B cell (primary cell): ENCODE measurements at regions not wholly inside any gene's neighbourhood (a gene's known extent, or its start where the extent isn't known, plus 50 kb on each side); places are given as distances from the start of the nearest gene placed in this dataset.

Experiments
- ATAC-seq: fragments of 200-7000 bp; cut with Tn5 transposase; one replicate; pipeline ENCODE4 v1.10.0; 2021; ENCODE audit warnings: low read depth, mild to moderate bottlenecking, moderate number of reproducible peaks, moderate library complexity
- CTCF ChIA-PET: fragments of 350-600 bp; sonication (Branson Sonifier 250); formaldehyde crosslinking; loops from one replicate; lab custom pipeline; 2021; ENCODE audit warnings: antibody characterized with exemption, inconsistent platforms; lab: Charles Lee
- POLR2A ChIA-PET: fragments of 350-600 bp; sonication (Branson Sonifier 250); formaldehyde crosslinking; loops from one replicate; lab custom pipeline; 2021; ENCODE audit warnings: antibody characterized with exemption; lab: Charles Lee
- DNase-seq: peaks from one replicate; pipeline ENCODE4 v3.0.0; 2013
- H2AFZ ChIP-seq: 2 replicates; pipeline ENCODE4 v1.6.1; 2012; ENCODE audit warnings: mild to moderate bottlenecking, low read depth, low read length; ENCODE audit not compliant: insufficient read depth, poor library complexity, severe bottlenecking
- H3K27ac ChIP-seq, 2 donors: 1 replicate in 1 of 2; 2 replicates in 1 of 2; pipeline ENCODE4 v1.5.1; 2012 to 2013; ENCODE audit warnings: low read length in 2 of 2, mild to moderate bottlenecking in 2 of 2, moderate library complexity in 1 of 2
- H3K27me3 ChIP-seq, 4 experiments: fragments of 200-600 bp in 1 of 4; sonication (generic) in 1 of 4; replicated peaks in 1 of 4; 1 replicate in 2 of 4; 2 replicates in 2 of 4; pipeline versions ENCODE4 v1.6.1 to v1.7.0; 2013 to 2016; ENCODE audit warnings: low read length in 3 of 4, mild to moderate bottlenecking in 2 of 4, mixed read lengths in 1 of 4, moderate library complexity in 1 of 4; ENCODE audit not compliant: insufficient read depth in 4 of 4, control insufficient read depth in 3 of 4; ENCODE audit errors: control extremely low read depth in 1 of 4
- H3K36me3 ChIP-seq, 2 experiments: replicated peaks in 1 of 2; 1 replicate in 1 of 2; 2 replicates in 1 of 2; pipeline versions ENCODE4 v1.6.1 to v1.7.1; 2013; ENCODE audit warnings: low read length in 1 of 2; ENCODE audit not compliant: insufficient read depth in 2 of 2, control insufficient read depth in 1 of 2; ENCODE audit errors: control extremely low read depth in 1 of 2, extremely low read depth in 1 of 2
- H3K4me1 ChIP-seq, 2 donors: fragments of 200-600 bp in 1 of 2; sonication (generic) in 1 of 2; 1 replicate in 1 of 2; 2 replicates in 1 of 2; pipeline versions ENCODE4 v1.5.1 to v1.6.1; 2013 to 2017; ENCODE audit warnings: low read length in 2 of 2; ENCODE audit not compliant: control insufficient read depth in 2 of 2, insufficient read depth in 2 of 2
- H3K4me2 ChIP-seq: replicated peaks from 2 replicates; pipeline ENCODE3; 2012; ENCODE audit warnings: mild to moderate bottlenecking, low read depth, low read length; ENCODE audit not compliant: poor library complexity, severe bottlenecking
- H3K4me3 ChIP-seq, 5 experiments: fragments of 200-600 bp in 1 of 5; sonication (generic) in 1 of 5; 1 replicate in 3 of 5; 2 replicates in 2 of 5; pipeline versions ENCODE4 v1.5.1 to v1.7.0; 2011 to 2016; ENCODE audit warnings: low read length in 4 of 5, mild to moderate bottlenecking in 4 of 5, low read depth in 2 of 5, control low read depth in 1 of 5, moderate library complexity in 1 of 5; ENCODE audit not compliant: insufficient read depth in 1 of 5; ENCODE audit errors: control extremely low read depth in 1 of 5, extremely low read depth in 1 of 5
- H3K79me2 ChIP-seq: fragments of 200-600 bp; sonication (generic); one replicate; pipeline ENCODE4 v1.6.0; 2016; ENCODE audit warnings: low read length; ENCODE audit not compliant: control insufficient read depth, insufficient read depth
- H3K9ac ChIP-seq: fragments of 200-600 bp; sonication (generic); 2 replicates; pipeline ENCODE4 v1.6.1; 2017; ENCODE audit warnings: mild to moderate bottlenecking, low read length, moderate library complexity
- H3K9me3 ChIP-seq, 3 donors: one replicate each; pipeline versions ENCODE4 v1.6.1 to v1.7.1; 2013; ENCODE audit warnings: low read length in 2 of 3; ENCODE audit not compliant: control insufficient read depth in 2 of 3, insufficient read depth in 1 of 3; ENCODE audit errors: control extremely low read depth in 1 of 3
- H4K20me1 ChIP-seq: 2 replicates; pipeline ENCODE4 v1.6.0; 2012; ENCODE audit warnings: mild to moderate bottlenecking, low read length; ENCODE audit not compliant: insufficient read depth, control insufficient read depth, poor library complexity, severe bottlenecking
- H3K27ac Mint-ChIP-seq: one replicate; pipeline ENCODE4 v1.8.0; 2021; ENCODE audit warnings: mixed read lengths
- H3K27me3 Mint-ChIP-seq: one replicate; pipeline ENCODE4 v1.8.0; 2021; ENCODE audit warnings: mixed read lengths
- H3K4me1 Mint-ChIP-seq: one replicate; pipeline ENCODE4 v1.8.0; 2021; ENCODE audit warnings: mixed read lengths
- H3K4me3 Mint-ChIP-seq: one replicate; pipeline ENCODE4 v1.8.0; 2021; ENCODE audit warnings: mixed read lengths
- H3K9me3 Mint-ChIP-seq: one replicate; pipeline ENCODE4 v1.8.0; 2022; ENCODE audit warnings: mixed read lengths; ENCODE audit not compliant: insufficient read depth
- CTCF ChIP-seq: fragments of 200-600 bp; IDR thresholded peaks from one replicate; pipeline ENCODE4 v1.8.0; 2022; ENCODE audit warnings: antibody characterized with exemption, mild to moderate bottlenecking
- EZH2 ChIP-seq: IDR thresholded peaks from 2 replicates; pipeline ENCODE4 v1.6.1; 2012; ENCODE audit warnings: borderline replicate concordance, low read depth, mild to moderate bottlenecking, moderate library complexity, low read length; ENCODE audit not compliant: insufficient read depth, poor library complexity, severe bottlenecking
- WGBS: methylation state at CpG from one replicate; pipeline ENCODE4 v1.1.5; 2013; ENCODE audit warnings: missing lambda C conversion rate; ENCODE audit not compliant: insufficient coverage; 5-methylcytosine and 5-hydroxymethylcytosine counted together
- intact Hi-C: fragments of 100-400 bp; cut with micrococcal nuclease; formaldehyde crosslinking; loops from one replicate; pipeline ENCODE4 v1.10.0; 2022

- H3K79me2 ChIP-seq, result no peaks in the 10 kb centered on the region
- Mint-ChIP-seq H3K27ac (no peak overlapping the region), H3K27me3 (peaks cover 30% of the 10 kb centered on the region), H3K9me3 (no peaks in the 10 kb centered on the region), H3K4me3 (no peak overlapping the region), H3K4me1 (no peaks in the 10 kb centered on the region)
- no peak overlapping the region for H3K4me2 ChIP-seq
- no peak for TF ChIP-seq EZH2
- TF ChIP-seq CTCF, result no peak
- peaks cover 0 to 11% (median 0%) of the 10 kb centered on the region in 4 experiments for H3K27me3 ChIP-seq
- CTCF ChIA-PET, result no interaction called here
- no peak overlapping the region for H3K9ac ChIP-seq
- H2AFZ ChIP-seq, result no peak overlapping the region
- POLR2A ChIA-PET, result no interaction called here
- intact Hi-C loops, result no loop called here
- H3K27ac ChIP-seq, result no peak overlapping the region
- H3K4me1 ChIP-seq, result no peaks in the 10 kb centered on the region
- H3K36me3 ChIP-seq, result no peaks in the 10 kb centered on the region
- H3K4me3 ChIP-seq, result no peak overlapping the region
- H4K20me1 ChIP-seq, result no peaks in the 10 kb centered on the region
- H3K9me3 ChIP-seq, result peaks cover 0 to 14% (median 0%) of the 10 kb centered on the region in 3 donors
- DNase-seq (no peak), ATAC-seq (no peak)
- 94% methylated on average over 7 of the region's 10 CpGs for WGBS
These were observed 135.4 kb upstream of the IER5L start for GRCh38 chr9:129313331-129313955.

- ATAC-seq, result no peak
- Mint-ChIP-seq H3K27me3 (peaks cover 30% of the 10 kb centered on the region), H3K4me1 (no peaks in the 10 kb centered on the region), H3K27ac (no peak overlapping the region), H3K9me3 (no peaks in the 10 kb centered on the region), H3K4me3 (no peak overlapping the region)
- Histone ChIP-seq H3K4me3 (no peak overlapping the region), H3K9ac (no peak overlapping the region), H3K27ac (no peak overlapping the region), H3K9me3 (peaks cover 0 to 17% (median 0%) of the 10 kb centered on the region in 3 donors), H2AFZ (no peak overlapping the region), H3K36me3 (no peaks in the 10 kb centered on the region), H4K20me1 (no peaks in the 10 kb centered on the region), H3K79me2 (no peaks in the 10 kb centered on the region), H3K4me1 (no peaks in the 10 kb centered on the region), H3K4me2 (no peak overlapping the region), H3K27me3 (peaks cover 0 to 2% (median 0%) of the 10 kb centered on the region in 4 experiments)
- ChIA-PET POLR2A (no interaction called here), CTCF (no interaction called here)
- TF ChIP-seq CTCF (no peak), EZH2 (no peak)
- 90% methylated on average over 11 of the region's 16 CpGs for WGBS
- intact Hi-C loops, result no loop called here
- no peak for DNase-seq
These were observed 134.4 kb upstream of the IER5L start for GRCh38 chr9:129312251-129313122.
